GM12864 (cell line): ENCODE measurements at regions not wholly inside any gene's neighbourhood (a gene's known extent, or its start where the extent isn't known, plus 50 kb on each side); places are given as distances from the start of the nearest gene placed in this dataset.

Experiments
- DNase-seq: peaks from one replicate; pipeline ENCODE4 v3.0.0-alpha.2; 2011; ENCODE audit warnings: low read depth
- H3K4me3 ChIP-seq: 2 replicates; pipeline ENCODE4 v1.5.1; 2011; ENCODE audit warnings: mild to moderate bottlenecking, low read depth, low read length, control low read depth
- TF ChIP-seq, protein P1 (sequence below): IDR thresholded peaks from 2 replicates; pipeline ENCODE4 v1.5.1; 2011; ENCODE audit warnings: low read depth, mild to moderate bottlenecking, moderate library complexity, low read length, control low read depth, inconsistent platforms; ENCODE audit errors: missing control alignments

- TF ChIP-seq, protein P1, sequence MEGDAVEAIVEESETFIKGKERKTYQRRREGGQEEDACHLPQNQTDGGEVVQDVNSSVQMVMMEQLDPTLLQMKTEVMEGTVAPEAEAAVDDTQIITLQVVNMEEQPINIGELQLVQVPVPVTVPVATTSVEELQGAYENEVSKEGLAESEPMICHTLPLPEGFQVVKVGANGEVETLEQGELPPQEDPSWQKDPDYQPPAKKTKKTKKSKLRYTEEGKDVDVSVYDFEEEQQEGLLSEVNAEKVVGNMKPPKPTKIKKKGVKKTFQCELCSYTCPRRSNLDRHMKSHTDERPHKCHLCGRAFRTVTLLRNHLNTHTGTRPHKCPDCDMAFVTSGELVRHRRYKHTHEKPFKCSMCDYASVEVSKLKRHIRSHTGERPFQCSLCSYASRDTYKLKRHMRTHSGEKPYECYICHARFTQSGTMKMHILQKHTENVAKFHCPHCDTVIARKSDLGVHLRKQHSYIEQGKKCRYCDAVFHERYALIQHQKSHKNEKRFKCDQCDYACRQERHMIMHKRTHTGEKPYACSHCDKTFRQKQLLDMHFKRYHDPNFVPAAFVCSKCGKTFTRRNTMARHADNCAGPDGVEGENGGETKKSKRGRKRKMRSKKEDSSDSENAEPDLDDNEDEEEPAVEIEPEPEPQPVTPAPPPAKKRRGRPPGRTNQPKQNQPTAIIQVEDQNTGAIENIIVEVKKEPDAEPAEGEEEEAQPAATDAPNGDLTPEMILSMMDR, result no peak
- H3K4me3 ChIP-seq, result no peak overlapping the region
- DNase-seq, result no peak
Observed at GRCh38 chr3:166405465-166405864, 568.2 kb upstream of the BCHE start.

DNA sequence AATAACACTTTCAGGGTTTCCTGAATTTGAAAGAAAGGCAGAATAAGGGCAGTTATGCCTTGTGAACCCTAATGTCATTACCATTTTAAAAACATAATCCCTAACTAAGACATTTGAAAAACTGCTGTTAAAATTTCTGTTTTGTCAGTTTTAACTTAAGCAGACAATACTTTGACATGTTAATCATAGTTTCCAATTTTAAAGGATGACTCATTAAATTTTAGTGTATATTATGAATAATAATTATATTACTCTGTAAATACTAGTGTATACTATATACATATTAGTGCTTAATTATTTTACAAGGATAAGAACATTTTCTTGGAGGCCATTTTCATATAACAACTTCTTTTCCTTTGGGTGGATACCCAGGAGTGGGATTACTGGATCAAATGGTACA is 553.1 kb upstream of the BCHE start:
- no peak overlapping the region for H3K4me3 ChIP-seq
- TF ChIP-seq, protein P1, result no peak
- DNase-seq, result no peak

- no peak overlapping the region for H3K4me3 ChIP-seq
- TF ChIP-seq, protein P1, result no peak
- DNase-seq, result no peak
Observed at GRCh38 chr3:166388321-166388720, 551.1 kb upstream of the BCHE start.

- TF ChIP-seq, protein P1, result no peak
- no peak overlapping the region for H3K4me3 ChIP-seq
- DNase-seq, result no peak
Observed at GRCh38 chr3:166372571-166373106, 535.4 kb upstream of the BCHE start.

GRCh38 chr3:166367947-166368533 is 530.8 kb upstream of the BCHE start:
- H3K4me3 ChIP-seq, result no peak overlapping the region
- DNase-seq, result no peak
- TF ChIP-seq, protein P1, result no peak

DNA sequence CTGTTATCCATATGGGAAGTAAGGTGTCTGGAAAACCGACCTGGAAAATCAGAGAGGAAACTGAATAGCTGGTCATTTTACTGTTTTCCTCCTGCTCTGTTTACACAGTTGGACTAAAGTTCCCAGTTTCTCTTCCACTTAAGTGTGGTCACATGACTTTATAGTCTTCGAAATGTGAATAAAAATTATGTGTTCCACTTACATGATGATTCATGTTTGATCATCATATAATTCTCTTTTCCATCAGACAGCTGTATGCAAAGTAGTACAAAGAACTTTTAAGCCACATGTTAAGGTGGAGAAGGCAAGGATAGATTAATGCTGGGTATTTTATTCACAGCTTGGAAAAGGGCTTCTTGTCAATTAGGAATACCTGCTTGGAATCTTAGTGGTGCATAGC is 525.5 kb upstream of the BCHE start:
- TF ChIP-seq, protein P1, result no peak
- DNase-seq, result no peak
- H3K4me3 ChIP-seq, result no peak overlapping the region

DNA sequence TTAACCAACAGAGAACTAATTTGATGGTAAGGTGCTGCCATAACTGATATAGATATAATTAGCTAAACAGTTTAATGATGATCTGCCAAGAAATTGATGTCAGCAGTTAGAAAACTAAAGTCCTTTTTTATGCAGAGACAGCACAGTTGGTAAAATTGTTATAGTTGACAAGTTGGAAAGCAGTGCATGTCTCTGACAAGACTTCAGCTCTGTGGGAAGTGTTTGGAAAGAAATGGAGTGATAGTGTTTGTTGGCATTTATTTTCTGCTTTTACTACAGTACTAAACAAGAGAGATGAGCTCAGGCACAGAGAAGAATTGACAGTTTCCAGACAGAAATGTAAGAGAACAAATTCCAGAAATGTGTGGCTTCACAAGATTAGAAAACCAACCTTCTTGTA is 523.5 kb upstream of the BCHE start:
- TF ChIP-seq, protein P1, result no peak
- DNase-seq, result no peak
- H3K4me3 ChIP-seq, result no peak overlapping the region
